OCI-LY3 (cell line): ENCODE measurements at regions not wholly inside any gene's neighbourhood (a gene's known extent, or its start where the extent isn't known, plus 50 kb on each side); places are given as distances from the start of the nearest gene placed in this dataset.
"Not testable (repeated sequence)": the region's sequence is repeated elsewhere in the genome, so short reads cannot be mapped to it uniquely, and the experiment has no call there.

ENCODE experiments used
- H2AFZ ChIP-seq: fragments of 200-600, 300-600 bp; shearing (Covaris generic); 2 replicates; pipeline ENCODE4 v1.6.0; 2014; ENCODE audit warnings: antibody characterized with exemption, low read depth, low read length
- H3K27ac ChIP-seq: fragments of 200-600, 300-600 bp; sonication (generic); 2 replicates; pipeline ENCODE4 v1.5.1; 2014; ENCODE audit warnings: mild to moderate bottlenecking, low read length, moderate library complexity, mixed read lengths
- H3K27me3 ChIP-seq: fragments of 200-600, 300-600 bp; sonication (generic); 2 replicates; pipeline ENCODE4 v1.6.1; 2014; ENCODE audit warnings: low read depth, low read length, mixed read lengths
- H3K36me3 ChIP-seq: fragments of 200-600, 300-600 bp; sonication (generic); replicated peaks from 2 replicates; pipeline ENCODE3; 2014; ENCODE audit warnings: low read depth, low read length, mixed read lengths
- H3K4me1 ChIP-seq: fragments of 300-600, 200-600 bp; sonication (generic); 2 replicates; pipeline ENCODE4 v1.6.1; 2014; ENCODE audit warnings: low read length, mixed read lengths
- H3K4me2 ChIP-seq: fragments of 200-600, 300-600 bp; sonication (generic); 2 replicates; pipeline ENCODE4 v1.6.1; 2014; ENCODE audit warnings: low read length, mixed read lengths
- H3K4me3 ChIP-seq: fragments of 300-600, 200-600 bp; sonication (generic); 2 replicates; pipeline ENCODE4 v1.5.1; 2014; ENCODE audit warnings: antibody characterized with exemption, mild to moderate bottlenecking, low read length, moderate library complexity
- H3K79me2 ChIP-seq: fragments of 300-600, 200-600 bp; shearing (Covaris generic); 2 replicates; pipeline ENCODE4 v1.6.1; 2014; ENCODE audit warnings: mild to moderate bottlenecking, low read length, mixed read lengths
- H3K9ac ChIP-seq: fragments of 300-600, 200-600 bp; shearing (Covaris generic); 2 replicates; pipeline ENCODE4 v1.6.0; 2014; ENCODE audit warnings: mild to moderate bottlenecking, low read length, moderate library complexity
- H3K9me3 ChIP-seq: fragments of 200-600, 300-600 bp; shearing (Covaris generic); 2 replicates; pipeline ENCODE4 v1.6.1; 2014; ENCODE audit warnings: low read length, mixed read lengths; ENCODE audit not compliant: insufficient read depth
- H4K20me1 ChIP-seq: fragments of 200-600, 300-600 bp; sonication (generic); 2 replicates; pipeline ENCODE4 v1.6.1; 2016; ENCODE audit warnings: low read length, mixed read lengths; ENCODE audit not compliant: insufficient read depth
- CTCF ChIP-seq: fragments of 200-600, 300-600 bp; sonication (generic); IDR thresholded peaks from 2 replicates; pipeline ENCODE4 v1.5.1; 2014; ENCODE audit warnings: antibody characterized with exemption, low read length, low read depth
- EZH2phosphoT487 ChIP-seq: fragments of 200-600 bp; shearing (Covaris generic); IDR thresholded peaks from 2 replicates; pipeline ENCODE4 v1.6.1; 2018; ENCODE audit warnings: antibody characterized with exemption, mixed run types, low read depth

DNA sequence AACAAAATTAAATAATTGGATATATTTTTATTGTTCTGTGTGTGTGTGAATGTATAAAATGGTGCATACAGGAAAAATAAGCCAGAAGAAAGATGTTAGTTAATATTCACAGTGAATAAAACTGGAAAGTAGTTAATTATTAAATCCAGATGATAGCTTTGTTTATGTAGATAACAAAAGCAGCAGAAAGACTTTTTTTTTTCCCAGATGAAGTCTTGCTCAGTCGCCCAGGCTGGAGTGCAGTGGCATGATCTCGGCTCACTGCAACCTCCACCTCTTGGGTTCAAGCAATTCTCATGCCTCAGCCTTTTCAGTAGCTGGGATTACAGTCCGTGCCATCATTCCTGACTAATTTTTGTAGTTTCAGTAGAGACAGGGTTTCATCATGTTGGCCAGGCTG, 140.1 kb downstream of the ZNF486 start:
- H4K20me1 ChIP-seq: no peaks in the 10 kb centered on the region
- no peak overlapping the region for H3K9ac ChIP-seq
- H3K36me3 ChIP-seq: no peaks in the 10 kb centered on the region
- no peaks in the 10 kb centered on the region for H3K4me1 ChIP-seq
- H3K79me2 ChIP-seq: no peaks in the 10 kb centered on the region
- H3K27ac ChIP-seq: no peak overlapping the region
- no peaks in the 10 kb centered on the region for H3K9me3 ChIP-seq
- H3K27me3 ChIP-seq: no peaks in the 10 kb centered on the region
- TF ChIP-seq EZH2phosphoT487: no peak
- TF ChIP-seq CTCF: no peak
- no peak overlapping the region for H2AFZ ChIP-seq
- H3K4me3 ChIP-seq: no peak overlapping the region
- H3K4me2 ChIP-seq: no peak overlapping the region

- H3K4me2 ChIP-seq, H3K36me3 ChIP-seq, H3K9ac ChIP-seq, H3K4me3 ChIP-seq, H3K4me1 ChIP-seq, H2AFZ ChIP-seq, H3K79me2 ChIP-seq, H3K27ac ChIP-seq, H3K27me3 ChIP-seq, H4K20me1 ChIP-seq, H3K9me3 ChIP-seq: not testable (repeated sequence)
These were observed 129.3 kb downstream of the ZNF486 start for GRCh38 chr19:20296314-20296713.

DNA sequence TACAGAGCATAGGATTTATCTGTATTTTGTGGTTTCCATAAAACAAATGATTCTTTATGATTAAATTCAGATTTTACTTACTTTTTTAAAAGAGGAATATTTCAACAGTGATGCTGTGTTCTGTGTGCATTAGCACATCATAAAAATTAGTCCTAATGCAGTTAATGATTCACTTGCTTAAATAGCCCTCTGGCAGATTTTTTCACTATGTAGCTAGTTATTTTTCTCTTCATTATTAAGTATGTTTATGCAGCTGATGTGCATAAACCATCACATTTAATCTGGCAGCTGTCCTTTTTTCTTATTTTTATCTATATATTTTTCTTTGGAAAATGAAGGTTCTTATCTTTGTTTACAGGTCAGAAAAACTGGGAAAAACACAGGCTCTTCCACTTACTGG, 127.2 kb downstream of the ZNF486 start:
- TF ChIP-seq CTCF: no peak
- no peak for TF ChIP-seq EZH2phosphoT487
- Histone ChIP-seq H3K9ac (no peak overlapping the region), H3K4me1 (no peaks in the 10 kb centered on the region)

GRCh38 chr19:20292520-20292919, 125.5 kb downstream of the ZNF486 start:
- H2AFZ ChIP-seq, H3K9me3 ChIP-seq, H3K4me2 ChIP-seq, H3K27ac ChIP-seq, H3K9ac ChIP-seq, H3K4me3 ChIP-seq, H3K79me2 ChIP-seq, H4K20me1 ChIP-seq, H3K4me1 ChIP-seq, H3K36me3 ChIP-seq, H3K27me3 ChIP-seq: not testable (repeated sequence)

More for the DNA sequence above, 127.2 kb downstream of the ZNF486 start:
- Histone ChIP-seq H3K27me3 (no peaks in the 10 kb centered on the region), H3K27ac (no peak overlapping the region), H3K4me2 (no peak overlapping the region), H2AFZ (no peak overlapping the region), H3K36me3 (no peaks in the 10 kb centered on the region), H3K4me3 (no peak overlapping the region), H4K20me1 (no peaks in the 10 kb centered on the region), H3K79me2 (no peaks in the 10 kb centered on the region), H3K9me3 (no peaks in the 10 kb centered on the region)

DNA sequence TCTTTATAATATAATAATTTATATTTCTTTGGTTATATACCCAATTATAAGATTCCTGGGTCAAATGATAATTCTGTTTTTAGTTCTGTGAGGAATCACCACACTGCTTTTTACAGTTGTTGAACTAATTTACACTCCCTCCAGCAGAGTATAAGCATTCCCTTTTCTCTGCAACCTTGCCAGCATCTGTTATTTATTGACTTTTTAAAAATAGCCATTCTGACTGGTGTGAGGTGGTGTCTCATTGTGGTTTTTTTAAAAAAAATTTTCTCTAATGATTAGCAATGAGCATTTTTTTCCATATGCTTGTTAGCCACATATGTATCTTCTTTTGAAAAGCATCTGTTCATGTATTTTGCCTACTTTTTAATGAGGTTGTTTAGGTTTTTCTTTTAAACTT, 122.2 kb downstream of the ZNF486 start:
- Histone ChIP-seq H3K4me1 (no peaks in the 10 kb centered on the region), H2AFZ (no peak overlapping the region), H3K9ac (no peak overlapping the region), H3K9me3 (no peaks in the 10 kb centered on the region), H3K36me3 (no peaks in the 10 kb centered on the region), H3K27me3 (no peaks in the 10 kb centered on the region), H3K79me2 (no peaks in the 10 kb centered on the region), H3K4me2 (no peak overlapping the region), H3K27ac (no peak overlapping the region), H4K20me1 (no peaks in the 10 kb centered on the region), H3K4me3 (no peak overlapping the region)
- no peak for TF ChIP-seq EZH2phosphoT487
- no peak for TF ChIP-seq CTCF
